ENCODE measurements at regions not wholly inside any gene's neighbourhood (a gene's known extent, or its start where the extent isn't known, plus 50 kb on each side); places are given as distances from the start of the nearest gene placed in this dataset.
"Not testable (repeated sequence)": the region's sequence is repeated elsewhere in the genome, so short reads cannot be mapped to it uniquely, and the experiment has no call there.

GRCh38 chr5:119769695-119770693, 140.6 kb downstream of the FAM170A start:
- not testable (repeated sequence) for TF ChIP-seq MEIS1 (CRISPR knock-in tag; IDR thresholded peaks at IDR 0.05; ENCODE audit: borderline replicate concordance); YY1 (IDR thresholded peaks at IDR 0.05; ENCODE audit: insufficient read depth, insufficient replicate concordance, low read depth, low read length)

Data from HepG2 (cell line).